Suprapubic skin (tissue), 4 donors: ENCODE measurements at regions not wholly inside any gene's neighbourhood (a gene's known extent, or its start where the extent isn't known, plus 50 kb on each side); places are given as distances from the start of the nearest gene placed in this dataset.
"Not testable (repeated sequence)": the region's sequence is repeated elsewhere in the genome, so short reads cannot be mapped to it uniquely, and the experiment has no call there.

ENCODE experiments used
- DNase-seq, 2 donors: peaks; one replicate each; pipeline ENCODE4 v3.0.0-alpha.2; 2019; ENCODE audit warnings: low spot score in 2 of 2
- H3K27ac ChIP-seq: fragments of 200-600 bp; sonication (generic); one replicate; pipeline ENCODE4 v1.5.1; 2019
- H3K27me3 ChIP-seq: fragments of 200-600 bp; sonication (generic); one replicate; pipeline ENCODE4 v1.5.1; 2019
- H3K36me3 ChIP-seq: fragments of 200-600 bp; sonication (generic); one replicate; pipeline ENCODE4 v1.5.1; 2019
- H3K4me1 ChIP-seq: fragments of 200-600 bp; sonication (generic); one replicate; pipeline ENCODE4 v1.5.1; 2019
- H3K4me3 ChIP-seq: fragments of 200-600 bp; sonication (generic); one replicate; pipeline ENCODE4 v1.5.1; 2019; ENCODE audit warnings: mild to moderate bottlenecking
- H3K9me3 ChIP-seq: fragments of 200-600 bp; sonication (generic); one replicate; pipeline ENCODE4 v1.5.1; 2019
- EP300 ChIP-seq: sonication (generic); formaldehyde crosslinking; IDR thresholded peaks from one replicate; pipeline ENCODE4 v1.6.1; 2017; ENCODE audit warnings: antibody characterized with exemption
- POLR2A ChIP-seq, 2 donors: fragments of 450-650 bp; IDR thresholded peaks; one replicate each; pipeline ENCODE4 v1.6.1; 2017; ENCODE audit warnings: antibody characterized with exemption in 2 of 2, mild to moderate bottlenecking in 2 of 2, moderate library complexity in 2 of 2
- POLR2AphosphoS5 ChIP-seq, 3 donors: sonication (generic); formaldehyde crosslinking; IDR thresholded peaks; one replicate each; pipeline ENCODE4 v1.6.1; 2017; ENCODE audit warnings: antibody characterized with exemption in 3 of 3
- WGBS: methylation state at CpG from one replicate; pipeline ENCODE4 v1.1.5; 2018; 5-methylcytosine and 5-hydroxymethylcytosine counted together
- TF ChIP-seq, protein P1 (sequence below), 2 donors: fragments of 200-600 bp in 1 of 2; fragments of 450-650 bp in 1 of 2; sonication (generic) in 1 of 2; IDR thresholded peaks; one replicate each; pipeline ENCODE4 v1.5.1; 2016 to 2019; ENCODE audit warnings: antibody characterized with exemption in 2 of 2, mild to moderate bottlenecking in 1 of 2, moderate library complexity in 1 of 2

DNA sequence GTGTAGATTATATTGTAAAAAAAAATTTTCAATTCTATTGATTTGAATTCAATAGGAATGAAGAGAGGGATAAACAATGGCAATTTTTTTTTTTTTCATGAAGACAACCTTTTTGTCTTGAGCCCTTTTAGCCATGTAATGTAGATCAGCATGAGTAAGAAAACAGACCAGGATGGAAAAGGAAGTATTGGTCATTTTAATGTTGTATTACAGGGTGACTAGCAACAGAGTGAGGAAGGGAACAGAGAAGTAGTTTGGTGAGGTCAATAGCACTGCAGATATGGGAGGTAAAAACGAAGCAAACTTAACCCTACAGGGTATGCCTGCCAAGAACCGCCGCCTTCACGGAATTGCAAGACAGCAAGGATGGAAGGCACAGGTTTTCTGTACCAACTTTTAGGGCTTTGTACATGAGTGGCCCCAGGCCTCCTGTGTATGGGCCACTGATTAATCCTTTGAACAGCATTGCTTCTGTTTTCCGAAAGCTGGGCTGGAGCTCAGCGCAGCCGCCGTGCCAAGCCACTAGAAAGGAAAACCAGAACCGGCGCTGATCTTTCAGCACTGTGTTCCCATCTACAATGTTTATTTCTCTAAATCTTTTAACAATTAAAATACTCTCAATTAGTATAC is 383.7 kb downstream of the CENPW start:
- Histone ChIP-seq H3K27me3 (no peaks in the 10 kb centered on the region), H3K36me3 (no peaks in the 10 kb centered on the region), H3K4me3 (no peak overlapping the region), H3K4me1 (no peaks in the 10 kb centered on the region), H3K27ac (no peak overlapping the region), H3K9me3 (no peaks in the 10 kb centered on the region)
- DNase-seq, result no peak
- WGBS, result 77% methylated on average over 10 of the region's 10 CpGs
- TF ChIP-seq EP300, result no peak
- no peak for TF ChIP-seq POLR2AphosphoS5 (IDR thresholded peaks at IDR 0.05)
- TF ChIP-seq POLR2A (IDR thresholded peaks at IDR 0.05), result no peak
- TF ChIP-seq, protein P1, sequence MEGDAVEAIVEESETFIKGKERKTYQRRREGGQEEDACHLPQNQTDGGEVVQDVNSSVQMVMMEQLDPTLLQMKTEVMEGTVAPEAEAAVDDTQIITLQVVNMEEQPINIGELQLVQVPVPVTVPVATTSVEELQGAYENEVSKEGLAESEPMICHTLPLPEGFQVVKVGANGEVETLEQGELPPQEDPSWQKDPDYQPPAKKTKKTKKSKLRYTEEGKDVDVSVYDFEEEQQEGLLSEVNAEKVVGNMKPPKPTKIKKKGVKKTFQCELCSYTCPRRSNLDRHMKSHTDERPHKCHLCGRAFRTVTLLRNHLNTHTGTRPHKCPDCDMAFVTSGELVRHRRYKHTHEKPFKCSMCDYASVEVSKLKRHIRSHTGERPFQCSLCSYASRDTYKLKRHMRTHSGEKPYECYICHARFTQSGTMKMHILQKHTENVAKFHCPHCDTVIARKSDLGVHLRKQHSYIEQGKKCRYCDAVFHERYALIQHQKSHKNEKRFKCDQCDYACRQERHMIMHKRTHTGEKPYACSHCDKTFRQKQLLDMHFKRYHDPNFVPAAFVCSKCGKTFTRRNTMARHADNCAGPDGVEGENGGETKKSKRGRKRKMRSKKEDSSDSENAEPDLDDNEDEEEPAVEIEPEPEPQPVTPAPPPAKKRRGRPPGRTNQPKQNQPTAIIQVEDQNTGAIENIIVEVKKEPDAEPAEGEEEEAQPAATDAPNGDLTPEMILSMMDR (IDR thresholded peaks at IDR 0.05), result no peak

- no peaks in the 10 kb centered on the region for H3K36me3 ChIP-seq
- TF ChIP-seq POLR2A (IDR thresholded peaks at IDR 0.05), result no peak
- no peak for TF ChIP-seq EP300
- TF ChIP-seq POLR2AphosphoS5 (IDR thresholded peaks at IDR 0.05), result no peak
- TF ChIP-seq, protein P1 (IDR thresholded peaks at IDR 0.05), result no peak
- no peaks in the 10 kb centered on the region for H3K9me3 ChIP-seq
- DNase-seq, result no peak
- H3K4me1 ChIP-seq, result no peaks in the 10 kb centered on the region
- no peak overlapping the region for H3K4me3 ChIP-seq
- 82% methylated on average over 2 of the region's 2 CpGs for WGBS
- H3K27me3 ChIP-seq, result no peaks in the 10 kb centered on the region
- no peak overlapping the region for H3K27ac ChIP-seq
These were observed 384.9 kb downstream of the CENPW start for GRCh38 chr6:126724821-126725220.

DNA sequence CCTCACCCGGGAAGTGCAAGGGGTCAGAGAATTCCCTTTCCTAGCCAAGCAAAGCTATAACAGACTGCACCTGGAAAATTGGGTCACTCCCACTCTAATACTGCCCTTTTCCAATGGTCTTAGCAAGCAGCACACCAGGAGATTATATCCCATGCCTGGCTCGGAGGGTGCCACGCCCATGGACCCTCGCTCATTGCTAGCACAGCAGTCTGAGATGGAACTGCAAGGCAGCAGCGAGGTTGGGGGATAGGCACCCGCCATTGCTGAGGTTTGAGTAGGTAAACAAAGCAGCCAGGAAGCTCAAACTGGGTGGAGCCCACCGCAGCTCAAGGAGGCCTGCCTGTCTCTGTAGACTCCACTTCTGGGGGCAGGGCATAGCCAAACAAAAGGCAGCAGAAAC is 386.5 kb downstream of the CENPW start:
- not testable (repeated sequence) for H3K9me3 ChIP-seq, H3K27ac ChIP-seq, H3K36me3 ChIP-seq, H3K4me3 ChIP-seq, H3K27me3 ChIP-seq, DNase-seq, H3K4me1 ChIP-seq
- 92% methylated on average over 7 of the region's 7 CpGs for WGBS

DNA sequence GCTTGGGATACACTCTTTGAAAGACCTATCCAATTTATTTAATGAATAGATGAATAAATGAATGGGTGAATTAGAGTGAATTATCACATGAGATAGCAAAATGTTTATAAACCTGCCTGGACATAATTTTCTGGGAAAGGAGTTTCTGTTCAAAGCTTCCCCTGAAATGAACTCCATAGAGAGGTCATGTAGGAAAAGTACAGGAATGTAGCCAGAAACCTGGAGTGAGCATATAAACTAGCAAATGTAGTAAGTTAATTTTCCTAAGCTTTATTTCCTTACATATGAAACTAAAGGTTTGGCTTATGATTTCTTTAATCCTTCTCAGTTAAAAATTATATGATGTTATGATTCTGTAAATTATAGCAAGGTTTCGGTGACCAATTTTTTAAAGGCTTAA is 380.3 kb upstream of the RSPO3 start:
- H3K9me3 ChIP-seq, result no peaks in the 10 kb centered on the region
- DNase-seq, result no peak
- TF ChIP-seq EP300, result no peak
- TF ChIP-seq POLR2A (IDR thresholded peaks at IDR 0.05), result no peak
- TF ChIP-seq, protein P1 (IDR thresholded peaks at IDR 0.05), result no peak
- TF ChIP-seq POLR2AphosphoS5 (IDR thresholded peaks at IDR 0.05), result no peak
- no peaks in the 10 kb centered on the region for H3K4me1 ChIP-seq
- no peaks in the 10 kb centered on the region for H3K36me3 ChIP-seq
- 78% methylated on average over 1 of the region's 1 CpG for WGBS
- H3K27ac ChIP-seq, result no peak overlapping the region
- H3K27me3 ChIP-seq, result no peaks in the 10 kb centered on the region
- H3K4me3 ChIP-seq, result no peak overlapping the region

- Histone ChIP-seq H3K4me3 (no peak overlapping the region), H3K4me1 (no peaks in the 10 kb centered on the region), H3K27ac (no peak overlapping the region), H3K27me3 (no peaks in the 10 kb centered on the region), H3K9me3 (no peaks in the 10 kb centered on the region), H3K36me3 (no peaks in the 10 kb centered on the region)
- DNase-seq, result no peak
- WGBS, result 59% methylated on average over 1 of the region's 1 CpG
- no peak for TF ChIP-seq POLR2A (IDR thresholded peaks at IDR 0.05)
- TF ChIP-seq, protein P1 (IDR thresholded peaks at IDR 0.05), result no peak
- TF ChIP-seq EP300, result no peak
- TF ChIP-seq POLR2AphosphoS5 (IDR thresholded peaks at IDR 0.05), result no peak
These were observed 379.8 kb upstream of the RSPO3 start for GRCh38 chr6:126738641-126739040.

GRCh38 chr6:126743076-126743475 is 375.4 kb upstream of the RSPO3 start:
- Histone ChIP-seq H3K27me3 (no peaks in the 10 kb centered on the region), H3K9me3 (no peaks in the 10 kb centered on the region), H3K27ac (no peak overlapping the region), H3K4me3 (no peak overlapping the region), H3K36me3 (no peaks in the 10 kb centered on the region), H3K4me1 (no peaks in the 10 kb centered on the region)
- 93% methylated on average over 3 of the region's 3 CpGs for WGBS
- no peak for DNase-seq
- TF ChIP-seq EP300 (no peak), POLR2AphosphoS5 (IDR thresholded peaks at IDR 0.05) (no peak), POLR2A (IDR thresholded peaks at IDR 0.05) (no peak)
